ENCODE measurements at regions not wholly inside any gene's neighbourhood (a gene's known extent, or its start where the extent isn't known, plus 50 kb on each side); places are given as distances from the start of the nearest gene placed in this dataset.

- TF ChIP-seq, protein P1, sequence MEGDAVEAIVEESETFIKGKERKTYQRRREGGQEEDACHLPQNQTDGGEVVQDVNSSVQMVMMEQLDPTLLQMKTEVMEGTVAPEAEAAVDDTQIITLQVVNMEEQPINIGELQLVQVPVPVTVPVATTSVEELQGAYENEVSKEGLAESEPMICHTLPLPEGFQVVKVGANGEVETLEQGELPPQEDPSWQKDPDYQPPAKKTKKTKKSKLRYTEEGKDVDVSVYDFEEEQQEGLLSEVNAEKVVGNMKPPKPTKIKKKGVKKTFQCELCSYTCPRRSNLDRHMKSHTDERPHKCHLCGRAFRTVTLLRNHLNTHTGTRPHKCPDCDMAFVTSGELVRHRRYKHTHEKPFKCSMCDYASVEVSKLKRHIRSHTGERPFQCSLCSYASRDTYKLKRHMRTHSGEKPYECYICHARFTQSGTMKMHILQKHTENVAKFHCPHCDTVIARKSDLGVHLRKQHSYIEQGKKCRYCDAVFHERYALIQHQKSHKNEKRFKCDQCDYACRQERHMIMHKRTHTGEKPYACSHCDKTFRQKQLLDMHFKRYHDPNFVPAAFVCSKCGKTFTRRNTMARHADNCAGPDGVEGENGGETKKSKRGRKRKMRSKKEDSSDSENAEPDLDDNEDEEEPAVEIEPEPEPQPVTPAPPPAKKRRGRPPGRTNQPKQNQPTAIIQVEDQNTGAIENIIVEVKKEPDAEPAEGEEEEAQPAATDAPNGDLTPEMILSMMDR (IDR thresholded peaks at IDR 0.05): no peak
- TF ChIP-seq POLR2A (IDR thresholded peaks at IDR 0.05): no peak
Measured at GRCh38 chr6:4549556-4550226, 226.5 kb upstream of the CDYL start.

Data from adrenal gland (tissue), 5 donors.